GM21423 (cell line): ENCODE measurements at regions not wholly inside any gene's neighbourhood (a gene's known extent, or its start where the extent isn't known, plus 50 kb on each side); places are given as distances from the start of the nearest gene placed in this dataset.

Source experiments
- ATAC-seq: cut with Tn5 transposase; IDR thresholded peaks from one replicate; pipeline ENCODE4 v1.9.1; 2021; ENCODE audit warnings: mild to moderate bottlenecking, moderate library complexity; ENCODE audit not compliant: unreplicated experiment

- ATAC-seq, result no peak
Measured at GRCh38 chr9:7258688-7259396, 501.1 kb downstream of the KDM4C start.

GRCh38 chr9:7246917-7247522 lies 489.2 kb downstream of the KDM4C start:
- no peak for ATAC-seq

GRCh38 chr9:7245976-7246580 lies 488.3 kb downstream of the KDM4C start:
- no peak for ATAC-seq

GRCh38 chr9:7243838-7244237 lies 486.1 kb downstream of the KDM4C start:
- ATAC-seq, result no peak

- no peak for ATAC-seq
Measured at GRCh38 chr9:7242126-7242525, 484.4 kb downstream of the KDM4C start.

- ATAC-seq, result no peak
Measured at GRCh38 chr9:7241694-7242093, 483.9 kb downstream of the KDM4C start.

GRCh38 chr9:7240569-7241311 lies 483.0 kb downstream of the KDM4C start:
- ATAC-seq, result no peak

GRCh38 chr9:7239708-7240107 lies 481.9 kb downstream of the KDM4C start:
- ATAC-seq, result no peak

GRCh38 chr9:7238247-7238637 lies 480.5 kb downstream of the KDM4C start:
- ATAC-seq, result no peak

- ATAC-seq, result no peak
Measured at GRCh38 chr9:7237473-7238246, 479.9 kb downstream of the KDM4C start.

GRCh38 chr9:7236186-7236585 lies 478.4 kb downstream of the KDM4C start:
- ATAC-seq, result no peak

- peak; percentile 52 for ATAC-seq
Measured at GRCh38 chr9:7234144-7234543, 476.4 kb downstream of the KDM4C start.

- ATAC-seq, result no peak
Measured at GRCh38 chr9:7229571-7229970, 471.8 kb downstream of the KDM4C start.

- no peak for ATAC-seq
Measured at GRCh38 chr9:7228726-7229125, 471.0 kb downstream of the KDM4C start.

GRCh38 chr9:7227951-7228350 lies 470.2 kb downstream of the KDM4C start:
- no peak for ATAC-seq

- no peak for ATAC-seq
Measured at GRCh38 chr9:7226007-7226640, 468.4 kb downstream of the KDM4C start.
